ENCODE measurements at regions not wholly inside any gene's neighbourhood (a gene's known extent, or its start where the extent isn't known, plus 50 kb on each side); places are given as distances from the start of the nearest gene placed in this dataset.

DNA sequence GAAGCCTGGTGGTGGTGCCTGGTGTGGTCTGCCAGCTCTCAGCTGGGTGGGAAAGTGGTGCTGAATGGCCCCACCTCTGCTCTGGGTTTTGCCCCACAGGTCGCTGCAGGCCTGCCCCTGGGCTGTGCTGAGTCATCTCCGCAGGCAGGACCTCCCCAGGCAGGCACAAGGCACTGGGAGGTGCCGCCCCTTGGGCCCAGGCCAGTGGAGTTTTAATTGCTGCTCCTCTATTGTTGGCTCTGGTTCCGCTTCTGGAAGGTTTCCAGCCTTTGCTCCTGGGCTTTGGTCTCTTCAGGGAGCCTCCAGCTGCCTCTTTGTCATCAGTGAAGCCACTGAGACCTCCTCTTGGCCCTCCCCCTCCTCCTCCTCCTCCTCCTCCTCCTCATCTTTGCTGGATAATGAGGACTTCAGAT lies 180.3 kb upstream of the GRB10 start:
- H3K4me3 ChIP-seq (ENCODE audit: low read depth, low read length) = no peak overlapping the region
- DNase-seq (ENCODE audit: low read depth) = peak; percentile 70

DNA sequence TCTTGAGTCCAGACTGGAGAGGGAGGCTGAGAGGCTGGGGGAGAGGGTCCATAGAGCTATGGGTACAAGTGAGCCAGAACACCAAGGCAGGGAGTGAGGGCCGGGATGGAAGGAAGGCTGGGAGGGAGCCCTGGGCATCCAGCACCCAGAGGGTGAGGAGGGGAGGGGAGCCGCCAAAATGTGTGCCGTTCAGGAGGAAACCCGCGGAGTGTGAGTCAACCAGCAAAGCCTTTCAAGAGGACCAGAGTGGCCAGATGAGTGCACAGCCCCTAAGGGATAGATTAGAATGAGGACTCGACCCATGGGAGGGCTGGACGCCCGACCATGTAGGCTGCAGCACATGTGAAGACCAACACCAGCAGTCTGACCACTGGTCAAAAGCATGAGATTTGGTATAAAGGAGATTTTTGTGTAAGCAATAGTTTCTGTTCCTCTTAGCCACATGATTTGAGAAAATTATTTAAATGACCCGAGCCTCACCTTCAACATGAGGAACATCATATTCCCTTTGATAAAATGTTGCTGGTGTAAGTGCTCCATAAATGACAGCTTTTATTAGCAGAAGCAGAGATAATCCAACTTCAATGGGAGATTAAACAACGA lies 179.7 kb upstream of the GRB10 start:
- TF ChIP-seq, protein P1, sequence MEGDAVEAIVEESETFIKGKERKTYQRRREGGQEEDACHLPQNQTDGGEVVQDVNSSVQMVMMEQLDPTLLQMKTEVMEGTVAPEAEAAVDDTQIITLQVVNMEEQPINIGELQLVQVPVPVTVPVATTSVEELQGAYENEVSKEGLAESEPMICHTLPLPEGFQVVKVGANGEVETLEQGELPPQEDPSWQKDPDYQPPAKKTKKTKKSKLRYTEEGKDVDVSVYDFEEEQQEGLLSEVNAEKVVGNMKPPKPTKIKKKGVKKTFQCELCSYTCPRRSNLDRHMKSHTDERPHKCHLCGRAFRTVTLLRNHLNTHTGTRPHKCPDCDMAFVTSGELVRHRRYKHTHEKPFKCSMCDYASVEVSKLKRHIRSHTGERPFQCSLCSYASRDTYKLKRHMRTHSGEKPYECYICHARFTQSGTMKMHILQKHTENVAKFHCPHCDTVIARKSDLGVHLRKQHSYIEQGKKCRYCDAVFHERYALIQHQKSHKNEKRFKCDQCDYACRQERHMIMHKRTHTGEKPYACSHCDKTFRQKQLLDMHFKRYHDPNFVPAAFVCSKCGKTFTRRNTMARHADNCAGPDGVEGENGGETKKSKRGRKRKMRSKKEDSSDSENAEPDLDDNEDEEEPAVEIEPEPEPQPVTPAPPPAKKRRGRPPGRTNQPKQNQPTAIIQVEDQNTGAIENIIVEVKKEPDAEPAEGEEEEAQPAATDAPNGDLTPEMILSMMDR (IDR thresholded peaks at IDR 0.05; ENCODE audit: control insufficient read depth, extremely low read depth, insufficient read depth) = no peak
- H3K4me3 ChIP-seq (ENCODE audit: low read depth, low read length) = no peak overlapping the region
- no peak for DNase-seq (ENCODE audit: low read depth)

More for the DNA sequence above, 180.3 kb upstream of the GRB10 start:
- TF ChIP-seq, protein P1 (IDR thresholded peaks at IDR 0.05; ENCODE audit: control insufficient read depth, extremely low read depth, insufficient read depth) = no peak

DNA sequence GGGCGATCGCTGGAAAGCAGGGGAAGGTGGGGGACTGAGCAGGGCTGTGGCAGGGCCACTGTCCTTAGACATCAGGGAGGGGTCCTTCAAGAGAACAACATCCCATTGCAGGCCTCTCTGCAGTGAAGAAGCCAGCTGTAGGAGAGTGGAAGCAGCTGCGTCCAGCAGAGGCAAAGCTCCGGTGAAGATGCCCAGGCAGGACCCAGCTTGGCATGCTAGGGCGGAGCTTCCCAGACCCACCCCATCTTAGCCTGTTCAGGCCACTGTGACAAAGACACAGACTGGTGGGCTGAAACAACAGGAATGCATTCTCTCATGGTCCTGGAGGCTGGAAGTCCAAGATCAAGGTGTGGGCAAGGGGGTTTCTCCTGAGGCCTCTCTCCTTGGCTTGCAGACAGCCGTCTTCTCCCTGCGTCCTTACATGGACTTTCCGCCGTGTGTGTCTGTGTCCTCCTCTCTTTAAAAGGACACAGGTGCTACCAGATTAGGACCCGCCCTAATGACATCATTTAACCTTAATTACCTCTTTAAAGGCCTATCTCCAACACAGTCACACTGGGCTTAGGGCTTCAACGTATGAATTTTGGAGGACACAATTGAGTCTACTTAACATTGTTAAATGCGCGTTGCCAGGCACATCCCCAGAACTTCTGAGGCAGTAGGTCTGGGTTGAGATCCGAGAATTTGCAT lies 178.1 kb upstream of the GRB10 start:
- TF ChIP-seq, protein P1 (IDR thresholded peaks at IDR 0.05; ENCODE audit: control insufficient read depth, extremely low read depth, insufficient read depth) = no peak
- DNase-seq (ENCODE audit: low read depth) = no peak
- no peak overlapping the region for H3K4me3 ChIP-seq (ENCODE audit: low read depth, low read length)

DNA sequence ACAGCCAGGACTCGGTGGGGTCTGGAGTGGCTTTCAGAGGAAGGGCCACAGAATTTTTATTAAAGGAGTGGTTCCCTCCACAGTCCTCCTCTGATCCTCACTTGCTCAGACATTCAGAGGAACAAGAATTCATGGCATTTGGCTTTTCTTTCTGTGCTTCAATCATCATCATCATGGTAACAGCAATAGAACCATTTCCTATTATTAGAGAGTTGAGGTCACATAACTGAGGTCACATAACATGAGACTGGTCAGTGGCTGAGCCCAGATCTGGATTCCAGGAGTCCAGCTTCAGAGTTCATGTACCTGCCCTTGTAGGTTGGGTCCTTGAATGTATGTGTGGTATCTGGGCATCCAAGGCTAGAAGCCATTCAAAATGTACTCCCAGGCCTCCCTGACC lies 177.3 kb upstream of the GRB10 start:
- DNase-seq (ENCODE audit: low read depth) = no peak
- TF ChIP-seq, protein P1 (IDR thresholded peaks at IDR 0.05; ENCODE audit: control insufficient read depth, extremely low read depth, insufficient read depth) = no peak
- no peak overlapping the region for H3K4me3 ChIP-seq (ENCODE audit: low read depth, low read length)

DNA sequence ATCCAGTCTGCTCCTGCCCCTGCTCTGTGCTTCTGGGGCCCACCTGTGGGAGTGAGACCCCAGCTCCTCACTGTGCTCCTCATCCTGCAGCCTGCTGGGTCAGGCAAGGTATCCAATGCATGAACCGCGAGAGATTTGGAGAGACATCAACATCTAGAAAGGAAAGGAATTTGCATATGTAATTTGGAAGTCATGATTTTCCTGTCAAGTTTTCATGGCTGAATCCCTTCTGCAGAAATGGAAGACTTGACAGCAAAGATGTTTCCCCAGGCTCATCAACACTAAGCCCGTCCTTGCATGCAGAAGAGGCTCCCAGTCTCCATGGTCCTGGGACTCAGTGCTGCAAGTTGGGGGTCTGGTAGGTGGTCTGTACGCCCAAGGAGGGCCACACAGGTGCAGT lies 176.9 kb upstream of the GRB10 start:
- no peak for DNase-seq (ENCODE audit: low read depth)
- H3K4me3 ChIP-seq (ENCODE audit: low read depth, low read length) = no peak overlapping the region
- TF ChIP-seq, protein P1 (IDR thresholded peaks at IDR 0.05; ENCODE audit: control insufficient read depth, extremely low read depth, insufficient read depth) = no peak

DNA sequence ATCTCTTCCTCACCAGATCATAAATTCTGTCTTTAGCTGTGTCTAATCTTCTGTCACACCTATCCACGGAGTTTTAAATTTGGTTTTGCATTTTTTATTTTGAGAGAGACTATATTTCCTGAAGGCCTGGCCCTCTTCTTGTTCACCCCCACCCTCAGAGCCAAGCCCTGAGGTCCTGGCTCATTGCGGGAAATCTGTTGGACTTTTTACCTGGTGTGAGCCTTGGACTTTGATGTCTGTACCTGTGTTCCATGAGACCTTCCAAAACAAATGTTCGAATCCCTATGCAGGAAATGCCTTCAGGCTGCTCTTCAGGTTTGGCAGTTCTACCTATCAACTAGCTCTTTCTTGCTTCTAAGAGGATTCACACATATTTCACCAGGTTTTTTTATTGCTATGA lies 175.2 kb upstream of the GRB10 start:
- no peak for DNase-seq (ENCODE audit: low read depth)
- no peak overlapping the region for H3K4me3 ChIP-seq (ENCODE audit: low read depth, low read length)
- TF ChIP-seq, protein P1 (IDR thresholded peaks at IDR 0.05; ENCODE audit: control insufficient read depth, extremely low read depth, insufficient read depth) = no peak

DNA sequence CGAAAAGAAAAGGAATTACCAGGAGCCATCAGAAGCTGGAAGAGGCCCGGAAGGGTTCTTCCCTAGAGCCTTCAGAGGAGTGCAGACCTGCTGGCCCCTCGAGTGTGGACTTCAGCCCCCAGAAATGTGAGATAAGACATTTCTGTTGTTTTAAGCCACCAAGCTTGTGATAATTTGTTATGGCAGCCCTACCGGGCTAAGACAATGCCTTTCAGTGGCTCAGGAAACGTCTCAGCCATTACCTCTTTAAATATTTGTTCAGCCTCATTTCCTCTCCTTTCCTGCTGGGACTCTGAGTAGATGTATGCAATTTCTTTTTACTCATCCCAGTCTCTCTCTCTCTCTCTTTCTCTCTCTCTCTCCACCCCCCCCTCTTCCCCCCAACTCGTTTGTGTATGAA lies 174.7 kb upstream of the GRB10 start:
- no peak overlapping the region for H3K4me3 ChIP-seq (ENCODE audit: low read depth, low read length)
- TF ChIP-seq, protein P1 (IDR thresholded peaks at IDR 0.05; ENCODE audit: control insufficient read depth, extremely low read depth, insufficient read depth) = no peak
- DNase-seq (ENCODE audit: low read depth) = no peak
